BLaER1 treated with 17β-estradiol and CSF1 and Interleukin-3, amounts not matched to agents 10 nM and 100 nM (cell line): ENCODE measurements at regions not wholly inside any gene's neighbourhood (a gene's known extent, or its start where the extent isn't known, plus 50 kb on each side); places are given as distances from the start of the nearest gene placed in this dataset.
A peak's percentile ranks its signal among the peaks of the same experiment; 100 is the strongest.

ENCODE experiments used
- H3K27ac ChIP-seq, 11 experiments: shearing (Covaris generic); formaldehyde crosslinking; 2 replicates each; pipeline ENCODE4 v1.8.1; 2022
- H3K27me3 ChIP-seq, 11 experiments: shearing (Covaris generic); formaldehyde crosslinking; 2 replicates each; pipeline ENCODE4 v1.8.1; 2022
- H3K36me3 ChIP-seq, 11 experiments: shearing (Covaris generic); formaldehyde crosslinking; 2 replicates each; pipeline ENCODE4 v1.8.1; 2022
- H3K4me1 ChIP-seq, 10 experiments: shearing (Covaris generic); formaldehyde crosslinking; 2 replicates each; pipeline ENCODE4 v1.8.1; 2022
- H3K4me2 ChIP-seq, 11 experiments: shearing (Covaris generic); formaldehyde crosslinking; 2 replicates each; pipeline ENCODE4 v1.8.1; 2022
- H3K4me3 ChIP-seq, 10 experiments: shearing (Covaris generic); formaldehyde crosslinking; 2 replicates each; pipeline ENCODE4 v1.8.1; 2022
- H3K9ac ChIP-seq, 11 experiments: shearing (Covaris generic); formaldehyde crosslinking; 2 replicates each; pipeline ENCODE4 v1.8.1; 2022
- H3K9me3 ChIP-seq, 11 experiments: shearing (Covaris generic); formaldehyde crosslinking; replicated peaks in 1 of 11; 2 replicates each; pipeline ENCODE4 v1.8.1; 2022
- H4K20me1 ChIP-seq, 11 experiments: shearing (Covaris generic); formaldehyde crosslinking; 2 replicates each; pipeline ENCODE4 v1.8.1; 2022
- Cebpa-rat ChIP-seq, 11 experiments: shearing (Covaris generic); IDR thresholded peaks; 2 replicates each; pipeline ENCODE4 v1.8.1; 2022

- Histone ChIP-seq H3K36me3 (no peaks in the 10 kb centered on the region), H3K4me3 (no peak overlapping the region), H3K27ac (no peak overlapping the region), H3K9ac (no peak overlapping the region), H3K27me3 (no peaks in the 10 kb centered on the region), H3K4me1 (no peaks in the 10 kb centered on the region), H3K4me2 (no peak overlapping the region), H4K20me1 (no peaks in the 10 kb centered on the region), H3K9me3 (no peaks in the 10 kb centered on the region)
- no peak for TF ChIP-seq Cebpa-rat (IDR thresholded peaks at IDR 0.05)
Measured at GRCh38 chr9:117945286-117945685, 241.1 kb downstream of the TLR4 start.

GRCh38 chr9:117951127-117951526 is 246.9 kb downstream of the TLR4 start:
- Histone ChIP-seq H3K27ac (no peak overlapping the region), H3K4me2 (no peak overlapping the region), H3K4me1 (no peaks in the 10 kb centered on the region), H3K27me3 (no peaks in the 10 kb centered on the region), H3K9ac (no peak overlapping the region), H3K9me3 (no peaks in the 10 kb centered on the region), H3K36me3 (no peaks in the 10 kb centered on the region), H4K20me1 (no peaks in the 10 kb centered on the region), H3K4me3 (no peak overlapping the region)
- TF ChIP-seq Cebpa-rat (IDR thresholded peaks at IDR 0.05) = no peak

- no peak overlapping the region for H3K9ac ChIP-seq
- H3K27me3 ChIP-seq = no peaks in the 10 kb centered on the region
- H3K9me3 ChIP-seq = no peaks in the 10 kb centered on the region
- no peak for TF ChIP-seq Cebpa-rat (IDR thresholded peaks at IDR 0.05)
- no peaks in the 10 kb centered on the region for H4K20me1 ChIP-seq
- H3K36me3 ChIP-seq = no peaks in the 10 kb centered on the region
- H3K27ac ChIP-seq = no peak overlapping the region
- H3K4me2 ChIP-seq = no peak overlapping the region
- H3K4me1 ChIP-seq = peaks cover 0 to 5% (median 0%) of the 10 kb centered on the region in 10 experiments; a peak in 3 of 20 replicates
- H3K4me3 ChIP-seq = no peak overlapping the region
Measured at GRCh38 chr9:117952581-117952980, 248.4 kb downstream of the TLR4 start.

DNA sequence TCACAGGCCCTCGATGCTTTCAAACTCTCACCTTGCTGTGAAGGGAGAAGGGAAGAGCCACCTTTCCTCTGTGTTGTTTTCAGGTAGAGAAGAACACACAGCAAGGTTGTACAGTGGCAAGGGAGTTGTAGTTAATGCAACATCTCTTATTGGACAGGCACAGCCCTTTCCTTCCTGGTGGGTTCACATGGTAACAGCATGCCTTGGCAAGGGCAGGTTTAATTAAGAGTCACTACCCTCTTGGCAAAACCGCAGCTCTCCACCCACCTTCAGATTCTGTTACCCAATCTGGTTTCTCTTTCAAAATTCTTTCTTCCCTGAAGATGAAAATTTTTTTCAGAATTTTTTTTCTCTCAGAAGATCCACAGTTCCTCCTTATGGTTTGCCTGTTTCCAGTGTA is 253.1 kb downstream of the TLR4 start:
- H3K4me3 ChIP-seq = no peak overlapping the region
- no peaks in the 10 kb centered on the region for H4K20me1 ChIP-seq
- H3K36me3 ChIP-seq = no peaks in the 10 kb centered on the region
- 0 out of 22 replicates have a peak overlapping the region, but pooled peaks of 1 of the 11 experiments have one; percentile 17 for H3K4me2 ChIP-seq
- peaks cover 0 to 7% (median 0%) of the 10 kb centered on the region in 10 experiments; a peak in 3 of 20 replicates for H3K4me1 ChIP-seq
- H3K27me3 ChIP-seq = no peaks in the 10 kb centered on the region
- no peaks in the 10 kb centered on the region for H3K9me3 ChIP-seq
- H3K27ac ChIP-seq = no peak overlapping the region
- H3K9ac ChIP-seq = no peak overlapping the region
- TF ChIP-seq Cebpa-rat (IDR thresholded peaks at IDR 0.05) = no peak

DNA sequence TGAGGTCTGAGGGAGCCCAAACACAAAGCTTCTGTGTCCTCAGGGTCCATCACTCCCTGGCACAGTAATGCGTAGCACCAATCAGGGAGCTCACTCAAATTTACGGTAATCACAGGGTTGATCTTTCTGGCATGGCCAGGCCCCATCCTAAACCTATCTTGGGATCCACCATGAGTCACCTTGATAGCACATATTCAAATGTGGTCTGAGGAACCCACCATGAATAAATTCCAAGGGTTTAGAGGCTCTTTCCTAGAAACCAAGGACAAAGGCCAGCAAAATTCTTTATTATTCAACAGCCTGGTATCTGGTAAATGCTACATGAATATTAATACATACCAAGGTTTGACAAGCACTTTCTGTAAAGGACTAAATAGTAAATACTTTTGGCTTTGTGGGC is 254.5 kb downstream of the TLR4 start:
- no peak overlapping the region for H3K4me2 ChIP-seq
- H3K27ac ChIP-seq = no peak overlapping the region
- H3K27me3 ChIP-seq = no peaks in the 10 kb centered on the region
- no peak for TF ChIP-seq Cebpa-rat (IDR thresholded peaks at IDR 0.05)
- H3K36me3 ChIP-seq = no peaks in the 10 kb centered on the region
- H4K20me1 ChIP-seq = no peaks in the 10 kb centered on the region
- no peaks in the 10 kb centered on the region for H3K9me3 ChIP-seq
- H3K4me1 ChIP-seq = peaks cover 0 to 7% (median 0%) of the 10 kb centered on the region in 10 experiments; a peak in 3 of 20 replicates
- H3K4me3 ChIP-seq = no peak overlapping the region
- H3K9ac ChIP-seq = no peak overlapping the region

GRCh38 chr9:117963493-117964090 is 259.4 kb downstream of the TLR4 start:
- Histone ChIP-seq H3K4me1 (no peaks in the 10 kb centered on the region), H3K9me3 (no peaks in the 10 kb centered on the region), H3K27me3 (no peaks in the 10 kb centered on the region), H3K27ac (no peak overlapping the region), H3K4me2 (no peak overlapping the region), H4K20me1 (no peaks in the 10 kb centered on the region), H3K9ac (no peak overlapping the region), H3K4me3 (no peak overlapping the region), H3K36me3 (no peaks in the 10 kb centered on the region)
- no peak for TF ChIP-seq Cebpa-rat (IDR thresholded peaks at IDR 0.05)

GRCh38 chr9:117970276-117971050 is 266.3 kb downstream of the TLR4 start:
- H3K4me3 ChIP-seq = no peak overlapping the region
- no peak overlapping the region for H3K4me2 ChIP-seq
- no peaks in the 10 kb centered on the region for H3K9me3 ChIP-seq
- H3K9ac ChIP-seq = no peak overlapping the region
- no peak overlapping the region for H3K27ac ChIP-seq
- no peak for TF ChIP-seq Cebpa-rat (IDR thresholded peaks at IDR 0.05)
- H3K4me1 ChIP-seq = peaks cover 0 to 10% (median 0%) of the 10 kb centered on the region in 10 experiments; a peak in 4 of 20 replicates
- H3K27me3 ChIP-seq = no peaks in the 10 kb centered on the region
- no peaks in the 10 kb centered on the region for H3K36me3 ChIP-seq
- H4K20me1 ChIP-seq = no peaks in the 10 kb centered on the region

- H3K27ac ChIP-seq = no peak overlapping the region
- H4K20me1 ChIP-seq = no peaks in the 10 kb centered on the region
- H3K4me1 ChIP-seq = peaks cover 0 to 10% (median 0%) of the 10 kb centered on the region in 10 experiments; a peak in 4 of 20 replicates
- H3K4me3 ChIP-seq = no peak overlapping the region
- H3K27me3 ChIP-seq = no peaks in the 10 kb centered on the region
- no peak overlapping the region for H3K4me2 ChIP-seq
- H3K9me3 ChIP-seq = no peaks in the 10 kb centered on the region
- no peak for TF ChIP-seq Cebpa-rat (IDR thresholded peaks at IDR 0.05)
- H3K36me3 ChIP-seq = no peaks in the 10 kb centered on the region
- H3K9ac ChIP-seq = no peak overlapping the region
Measured at GRCh38 chr9:117974108-117974507, 269.9 kb downstream of the TLR4 start.

DNA sequence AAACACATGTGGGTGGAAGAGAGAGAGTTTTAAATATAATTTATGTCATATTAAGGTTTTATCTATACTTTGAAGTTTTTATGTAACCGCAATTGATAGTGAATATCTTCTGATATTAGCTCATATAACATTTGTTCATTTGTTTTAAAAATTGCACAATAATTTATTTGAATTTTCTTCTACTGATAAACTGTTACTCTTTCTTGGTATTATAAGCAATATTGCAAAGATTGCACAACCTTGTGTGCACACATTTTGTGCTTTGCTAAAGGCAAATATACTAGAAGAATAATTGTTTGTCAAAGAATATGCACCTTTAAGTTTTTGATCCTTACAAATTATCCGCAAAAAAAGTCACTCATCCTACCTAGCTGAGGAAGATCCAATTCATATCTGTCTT is 275.7 kb downstream of the TLR4 start:
- H3K27me3 ChIP-seq = no peaks in the 10 kb centered on the region
- no peak overlapping the region for H3K27ac ChIP-seq
- TF ChIP-seq Cebpa-rat (IDR thresholded peaks at IDR 0.05) = no peak
- H3K4me2 ChIP-seq = no peak overlapping the region
- H3K36me3 ChIP-seq = no peaks in the 10 kb centered on the region
- H4K20me1 ChIP-seq = no peaks in the 10 kb centered on the region
- no peak overlapping the region for H3K9ac ChIP-seq
- no peak overlapping the region for H3K4me3 ChIP-seq
- no peaks in the 10 kb centered on the region for H3K9me3 ChIP-seq
- H3K4me1 ChIP-seq = no peaks in the 10 kb centered on the region

GRCh38 chr9:117987945-117988344 is 283.7 kb downstream of the TLR4 start:
- Histone ChIP-seq H3K4me1 (0 out of 20 replicates have a peak, but pooled peaks cover 0 to 5% (median 0%) of the 10 kb centered on the region in 10 experiments), H3K27ac (no peak overlapping the region), H3K9ac (no peak overlapping the region), H3K4me2 (no peak overlapping the region), H3K36me3 (no peaks in the 10 kb centered on the region), H4K20me1 (no peaks in the 10 kb centered on the region), H3K27me3 (no peaks in the 10 kb centered on the region), H3K9me3 (no peaks in the 10 kb centered on the region), H3K4me3 (no peak overlapping the region)
- no peak for TF ChIP-seq Cebpa-rat (IDR thresholded peaks at IDR 0.05)
